ENCODE measurements at regions not wholly inside any gene's neighbourhood (a gene's known extent, or its start where the extent isn't known, plus 50 kb on each side); places are given as distances from the start of the nearest gene placed in this dataset.

GRCh38 chr21:27429710-27430341 is 462.9 kb upstream of the ADAMTS5 start:
- no peak for TF ChIP-seq CTCF (IDR thresholded peaks at IDR 0.05)
- TF ChIP-seq EZH2 (IDR thresholded peaks at IDR 0.05; ENCODE audit: borderline replicate concordance, insufficient read depth, low read depth, low read length, poor library complexity, severe bottlenecking): no peak
